Nephron progenitor cell (in vitro differentiated cells): ENCODE measurements at regions not wholly inside any gene's neighbourhood (a gene's known extent, or its start where the extent isn't known, plus 50 kb on each side); places are given as distances from the start of the nearest gene placed in this dataset.

Experiments
- DNase-seq: peaks from one replicate; pipeline ENCODE4 v3.0.0; 2021
- H3K27ac Mint-ChIP-seq: 2 replicates; pipeline ENCODE4 v1.8.0; 2021; ENCODE audit warnings: mild to moderate bottlenecking, moderate library complexity, mixed read lengths
- H3K27me3 Mint-ChIP-seq: 2 replicates; pipeline ENCODE4 v1.8.0; 2021; ENCODE audit warnings: mild to moderate bottlenecking, low read depth, mixed read lengths; ENCODE audit not compliant: poor library complexity
- H3K36me3 Mint-ChIP-seq: 2 replicates; pipeline ENCODE4 v1.8.0; 2021; ENCODE audit warnings: low read depth, mixed read lengths
- H3K4me1 Mint-ChIP-seq: 2 replicates; pipeline ENCODE4 v1.8.0; 2021; ENCODE audit warnings: mixed read lengths
- H3K4me3 Mint-ChIP-seq: 2 replicates; pipeline ENCODE4 v1.8.0; 2021; ENCODE audit warnings: mild to moderate bottlenecking, moderate library complexity, mixed read lengths
- H3K9me3 Mint-ChIP-seq: 2 replicates; pipeline ENCODE4 v1.8.0; 2021; ENCODE audit warnings: mild to moderate bottlenecking, moderate library complexity, mixed read lengths
- TF ChIP-seq, protein P1 (sequence below): fragments of 200-600 bp; sonication (generic); IDR thresholded peaks from 2 replicates; pipeline ENCODE4 v1.5.0; 2021; ENCODE audit warnings: antibody characterized with exemption

DNA sequence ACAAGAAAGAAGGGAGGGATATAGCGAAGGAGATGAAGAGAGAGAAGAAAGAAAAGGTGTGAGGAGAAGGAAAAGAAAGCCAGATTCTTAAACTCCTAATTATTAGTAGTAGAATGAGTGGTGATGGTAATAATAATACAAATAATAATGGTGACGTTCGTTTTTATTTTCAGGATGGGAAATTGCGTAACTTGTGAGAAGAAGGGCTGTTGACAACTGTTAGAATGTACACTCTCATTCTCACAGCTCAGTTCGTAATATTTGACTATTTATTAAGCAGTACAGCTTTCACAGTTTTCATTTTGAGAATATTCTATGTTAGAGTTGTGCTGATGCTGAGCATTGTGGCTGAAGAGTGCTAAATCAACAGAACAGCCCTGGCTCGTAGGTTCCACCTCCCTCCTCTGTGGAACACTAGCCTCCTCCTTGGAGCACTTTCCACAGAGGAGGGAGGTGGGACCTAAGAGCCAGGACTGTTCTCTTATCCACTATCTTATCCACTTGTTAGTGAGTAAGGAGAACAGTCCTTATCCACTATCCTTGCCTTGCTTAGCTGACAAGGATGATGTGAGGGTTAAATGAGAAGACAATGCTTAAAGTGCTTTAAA lies 258.3 kb upstream of the VLDLR start:
- H3K4me1 Mint-ChIP-seq = peaks cover 13% of the 10 kb centered on the region
- H3K36me3 Mint-ChIP-seq = no peaks in the 10 kb centered on the region
- TF ChIP-seq, protein P1, sequence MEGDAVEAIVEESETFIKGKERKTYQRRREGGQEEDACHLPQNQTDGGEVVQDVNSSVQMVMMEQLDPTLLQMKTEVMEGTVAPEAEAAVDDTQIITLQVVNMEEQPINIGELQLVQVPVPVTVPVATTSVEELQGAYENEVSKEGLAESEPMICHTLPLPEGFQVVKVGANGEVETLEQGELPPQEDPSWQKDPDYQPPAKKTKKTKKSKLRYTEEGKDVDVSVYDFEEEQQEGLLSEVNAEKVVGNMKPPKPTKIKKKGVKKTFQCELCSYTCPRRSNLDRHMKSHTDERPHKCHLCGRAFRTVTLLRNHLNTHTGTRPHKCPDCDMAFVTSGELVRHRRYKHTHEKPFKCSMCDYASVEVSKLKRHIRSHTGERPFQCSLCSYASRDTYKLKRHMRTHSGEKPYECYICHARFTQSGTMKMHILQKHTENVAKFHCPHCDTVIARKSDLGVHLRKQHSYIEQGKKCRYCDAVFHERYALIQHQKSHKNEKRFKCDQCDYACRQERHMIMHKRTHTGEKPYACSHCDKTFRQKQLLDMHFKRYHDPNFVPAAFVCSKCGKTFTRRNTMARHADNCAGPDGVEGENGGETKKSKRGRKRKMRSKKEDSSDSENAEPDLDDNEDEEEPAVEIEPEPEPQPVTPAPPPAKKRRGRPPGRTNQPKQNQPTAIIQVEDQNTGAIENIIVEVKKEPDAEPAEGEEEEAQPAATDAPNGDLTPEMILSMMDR = no peak
- no peak overlapping the region for H3K4me3 Mint-ChIP-seq
- no peaks in the 10 kb centered on the region for H3K27me3 Mint-ChIP-seq
- DNase-seq = no peak
- H3K9me3 Mint-ChIP-seq = no peaks in the 10 kb centered on the region
- H3K27ac Mint-ChIP-seq = no peak overlapping the region

DNA sequence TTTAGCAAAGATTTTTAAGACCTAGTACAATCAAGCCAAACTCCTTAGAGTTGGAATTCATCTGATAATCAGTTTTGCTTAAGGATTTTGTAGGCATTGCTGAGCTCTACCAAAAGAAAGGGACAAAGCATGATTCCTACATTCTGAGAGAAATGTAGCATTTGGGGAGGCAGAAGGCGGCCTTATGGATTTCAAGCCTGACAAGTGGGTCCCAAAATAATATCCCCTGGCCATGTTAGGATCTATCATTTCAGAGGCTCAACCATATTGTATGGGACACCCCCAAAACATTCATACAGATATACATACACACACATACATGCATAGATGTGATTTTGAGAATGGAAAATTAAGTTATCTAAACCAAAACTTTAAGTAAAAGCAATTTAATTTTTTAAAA lies 257.8 kb upstream of the VLDLR start:
- H3K4me3 Mint-ChIP-seq = no peak overlapping the region
- no peaks in the 10 kb centered on the region for H3K27me3 Mint-ChIP-seq
- no peaks in the 10 kb centered on the region for H3K9me3 Mint-ChIP-seq
- no peak overlapping the region for H3K27ac Mint-ChIP-seq
- H3K36me3 Mint-ChIP-seq = no peaks in the 10 kb centered on the region
- peaks cover 13% of the 10 kb centered on the region for H3K4me1 Mint-ChIP-seq
- TF ChIP-seq, protein P1 = no peak
- DNase-seq = no peak

DNA sequence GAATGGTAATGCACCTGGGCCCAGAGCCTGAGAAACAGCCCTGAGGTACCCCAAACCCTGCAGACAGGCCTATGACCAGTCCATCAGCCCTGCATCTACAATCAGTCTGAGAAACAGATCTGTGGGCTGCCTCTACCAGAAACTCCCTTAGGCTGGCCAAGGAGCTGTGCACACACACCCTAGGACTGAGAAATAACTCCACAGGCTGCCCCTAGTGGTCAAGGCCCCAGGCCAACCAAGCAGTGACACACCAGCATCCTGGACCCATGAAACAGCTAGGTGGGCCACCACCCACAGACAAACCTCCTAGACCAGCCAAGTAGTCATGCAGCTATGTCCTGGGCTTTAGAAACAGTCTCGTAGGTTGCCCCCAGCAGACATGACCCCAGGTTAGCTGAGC lies 253.6 kb upstream of the VLDLR start:
- TF ChIP-seq, protein P1 = no peak
- no peaks in the 10 kb centered on the region for H3K27me3 Mint-ChIP-seq

DNA sequence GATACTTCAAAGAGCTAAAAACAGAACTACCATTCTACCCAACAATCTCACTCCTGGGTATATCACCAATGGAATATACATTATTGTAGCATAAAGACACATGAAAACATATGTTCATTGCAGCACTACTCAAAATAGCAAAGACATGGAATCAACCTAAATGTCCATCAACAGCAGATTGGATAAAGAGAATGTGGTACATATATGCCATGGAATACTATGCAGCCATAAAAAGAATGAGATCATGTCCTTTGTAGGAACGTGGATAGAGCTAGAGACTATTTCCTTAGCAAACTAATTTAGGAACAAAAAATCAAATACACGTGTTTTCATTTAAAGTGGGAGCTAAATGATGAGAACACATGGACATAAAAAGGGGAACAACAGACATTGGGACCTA lies 247.9 kb upstream of the VLDLR start:
- Mint-ChIP-seq H3K9me3 (peaks cover 43% of the 10 kb centered on the region), H3K36me3 (peaks cover 5% of the 10 kb centered on the region), H3K27ac (no peak overlapping the region), H3K4me3 (no peak overlapping the region), H3K4me1 (no peaks in the 10 kb centered on the region), H3K27me3 (peaks cover 2% of the 10 kb centered on the region)
- TF ChIP-seq, protein P1 = no peak
- DNase-seq = no peak

More for the DNA sequence above, 253.6 kb upstream of the VLDLR start:
- no peak overlapping the region for H3K27ac Mint-ChIP-seq
- peaks cover 10% of the 10 kb centered on the region for H3K9me3 Mint-ChIP-seq
- H3K4me1 Mint-ChIP-seq = no peaks in the 10 kb centered on the region
- H3K4me3 Mint-ChIP-seq = no peak overlapping the region
- DNase-seq = no peak
- no peaks in the 10 kb centered on the region for H3K36me3 Mint-ChIP-seq

DNA sequence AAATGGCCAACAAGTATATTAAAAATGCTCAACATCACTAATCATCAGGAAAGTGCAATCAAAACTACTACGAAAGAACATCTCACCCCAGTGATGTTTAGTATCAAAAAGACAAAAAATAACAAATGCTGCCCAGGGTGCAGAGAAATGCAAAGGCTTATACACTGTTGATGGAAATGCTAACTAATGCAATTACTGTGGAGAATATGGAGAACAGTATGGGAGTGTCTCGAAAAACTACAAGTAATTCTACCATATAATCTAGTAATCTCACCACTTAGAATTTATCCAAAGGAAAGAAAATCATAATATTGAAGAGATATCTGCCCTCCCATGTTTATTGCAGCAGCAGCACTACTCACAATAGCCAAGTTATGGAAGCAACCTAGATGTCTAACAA lies 246.5 kb upstream of the VLDLR start:
- no peaks in the 10 kb centered on the region for H3K4me1 Mint-ChIP-seq
- peaks cover 5% of the 10 kb centered on the region for H3K36me3 Mint-ChIP-seq
- DNase-seq = no peak
- peaks cover 2% of the 10 kb centered on the region for H3K27me3 Mint-ChIP-seq
- H3K9me3 Mint-ChIP-seq = peaks cover 43% of the 10 kb centered on the region
- H3K4me3 Mint-ChIP-seq = no peak overlapping the region
- TF ChIP-seq, protein P1 = no peak
- no peak overlapping the region for H3K27ac Mint-ChIP-seq

DNA sequence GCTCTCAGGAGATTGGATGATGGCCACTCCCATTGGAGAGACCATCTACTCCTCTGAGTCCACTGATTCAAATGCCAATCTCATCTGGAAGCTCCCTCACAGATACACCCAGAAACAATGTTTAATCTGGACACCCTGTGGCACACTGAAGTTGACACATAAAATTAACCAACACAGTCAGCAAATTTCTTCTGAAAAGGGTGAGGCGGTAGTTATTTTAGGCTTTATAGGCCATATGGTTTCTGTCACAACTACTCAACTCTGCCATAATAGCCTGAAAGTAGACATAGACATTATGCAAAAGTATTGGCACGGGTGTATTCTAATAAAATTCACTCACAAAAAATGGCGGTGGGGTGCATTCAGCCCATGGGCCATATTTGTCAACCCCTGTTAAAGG lies 244.5 kb upstream of the VLDLR start:
- no peaks in the 10 kb centered on the region for H3K4me1 Mint-ChIP-seq
- peaks cover 41% of the 10 kb centered on the region for H3K9me3 Mint-ChIP-seq
- no peak overlapping the region for H3K27ac Mint-ChIP-seq
- H3K4me3 Mint-ChIP-seq = no peak overlapping the region
- H3K36me3 Mint-ChIP-seq = peaks cover 5% of the 10 kb centered on the region
- H3K27me3 Mint-ChIP-seq = peaks cover 2% of the 10 kb centered on the region
- TF ChIP-seq, protein P1 = no peak
- DNase-seq = no peak
